HG03108 (cell line): ENCODE measurements at regions not wholly inside any gene's neighbourhood (a gene's known extent, or its start where the extent isn't known, plus 50 kb on each side); places are given as distances from the start of the nearest gene placed in this dataset.

Experiments used
- ATAC-seq: cut with Tn5 transposase; IDR thresholded peaks from one replicate; pipeline ENCODE4 v1.9.1; 2021; ENCODE audit warnings: moderate library complexity; ENCODE audit not compliant: unreplicated experiment

GRCh38 chr12:59927032-59927431 is 331.2 kb downstream of the SLC16A7 start:
- ATAC-seq = no peak

- no peak for ATAC-seq
These were observed 332.6 kb downstream of the SLC16A7 start for GRCh38 chr12:59928416-59928815.

GRCh38 chr12:59929110-59929509 is 333.3 kb downstream of the SLC16A7 start:
- ATAC-seq = no peak

GRCh38 chr12:59934486-59934885 is 338.7 kb downstream of the SLC16A7 start:
- ATAC-seq = no peak

GRCh38 chr12:59936534-59936933 is 340.7 kb downstream of the SLC16A7 start:
- ATAC-seq = no peak

- ATAC-seq = no peak
These were observed 341.3 kb downstream of the SLC16A7 start for GRCh38 chr12:59937148-59937547.

GRCh38 chr12:59938190-59938962 is 342.5 kb downstream of the SLC16A7 start:
- no peak for ATAC-seq

- ATAC-seq = no peak
These were observed 345.0 kb downstream of the SLC16A7 start for GRCh38 chr12:59940631-59941342.

GRCh38 chr12:59941461-59941860 is 345.6 kb downstream of the SLC16A7 start:
- no peak for ATAC-seq

- no peak for ATAC-seq
These were observed 348.3 kb downstream of the SLC16A7 start for GRCh38 chr12:59944177-59944576.

GRCh38 chr12:59946635-59947034 is 350.8 kb downstream of the SLC16A7 start:
- no peak for ATAC-seq

- no peak for ATAC-seq
These were observed 367.7 kb downstream of the SLC16A7 start for GRCh38 chr12:59963546-59963945.

- ATAC-seq = no peak
These were observed 377.1 kb downstream of the SLC16A7 start for GRCh38 chr12:59972905-59973304.

- no peak for ATAC-seq
These were observed 377.7 kb downstream of the SLC16A7 start for GRCh38 chr12:59973515-59973914.

GRCh38 chr12:59977779-59978178 is 381.9 kb downstream of the SLC16A7 start:
- ATAC-seq = no peak

GRCh38 chr12:59980476-59980875 is 384.6 kb downstream of the SLC16A7 start:
- ATAC-seq = no peak

- ATAC-seq = no peak
These were observed 403.5 kb downstream of the SLC16A7 start for GRCh38 chr12:59999291-59999690.

- no peak for ATAC-seq
These were observed 414.7 kb downstream of the SLC16A7 start for GRCh38 chr12:60010486-60010885.

- ATAC-seq = no peak
These were observed 416.8 kb downstream of the SLC16A7 start for GRCh38 chr12:60012659-60013058.

GRCh38 chr12:60014436-60014835 is 418.6 kb downstream of the SLC16A7 start:
- no peak for ATAC-seq

GRCh38 chr12:60020068-60020467 is 424.2 kb downstream of the SLC16A7 start:
- ATAC-seq = no peak

- ATAC-seq = no peak
These were observed 425.4 kb downstream of the SLC16A7 start for GRCh38 chr12:60021235-60021634.
